ENCODE measurements at regions not wholly inside any gene's neighbourhood (a gene's known extent, or its start where the extent isn't known, plus 50 kb on each side); places are given as distances from the start of the nearest gene placed in this dataset.

DNA sequence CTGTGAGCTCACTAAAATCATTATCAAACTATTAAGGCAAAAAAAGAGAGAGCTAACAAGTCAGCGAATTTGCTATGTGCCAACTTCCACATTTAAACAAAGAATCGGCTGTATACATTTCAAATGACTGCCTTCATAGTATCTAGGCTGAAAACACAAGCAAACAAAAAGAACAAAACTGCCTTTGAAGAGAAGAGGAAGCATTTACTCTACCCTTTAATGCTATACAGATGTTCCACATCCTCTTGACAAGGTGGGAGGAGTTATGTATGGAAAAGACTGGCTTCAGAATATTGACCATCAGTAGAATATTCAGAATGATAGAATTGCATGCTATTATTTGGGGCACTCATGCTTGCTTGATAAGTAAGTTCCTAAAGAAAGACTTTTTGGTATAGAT lies 741.7 kb downstream of the PLCL1 start:
- TF ChIP-seq EP300 (IDR thresholded peaks at IDR 0.05), result no peak
- no peak for TF ChIP-seq POLR2A (IDR thresholded peaks at IDR 0.05)
- TF ChIP-seq, protein P1, sequence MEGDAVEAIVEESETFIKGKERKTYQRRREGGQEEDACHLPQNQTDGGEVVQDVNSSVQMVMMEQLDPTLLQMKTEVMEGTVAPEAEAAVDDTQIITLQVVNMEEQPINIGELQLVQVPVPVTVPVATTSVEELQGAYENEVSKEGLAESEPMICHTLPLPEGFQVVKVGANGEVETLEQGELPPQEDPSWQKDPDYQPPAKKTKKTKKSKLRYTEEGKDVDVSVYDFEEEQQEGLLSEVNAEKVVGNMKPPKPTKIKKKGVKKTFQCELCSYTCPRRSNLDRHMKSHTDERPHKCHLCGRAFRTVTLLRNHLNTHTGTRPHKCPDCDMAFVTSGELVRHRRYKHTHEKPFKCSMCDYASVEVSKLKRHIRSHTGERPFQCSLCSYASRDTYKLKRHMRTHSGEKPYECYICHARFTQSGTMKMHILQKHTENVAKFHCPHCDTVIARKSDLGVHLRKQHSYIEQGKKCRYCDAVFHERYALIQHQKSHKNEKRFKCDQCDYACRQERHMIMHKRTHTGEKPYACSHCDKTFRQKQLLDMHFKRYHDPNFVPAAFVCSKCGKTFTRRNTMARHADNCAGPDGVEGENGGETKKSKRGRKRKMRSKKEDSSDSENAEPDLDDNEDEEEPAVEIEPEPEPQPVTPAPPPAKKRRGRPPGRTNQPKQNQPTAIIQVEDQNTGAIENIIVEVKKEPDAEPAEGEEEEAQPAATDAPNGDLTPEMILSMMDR (IDR thresholded peaks at IDR 0.05), result no peak
- TF ChIP-seq POLR2AphosphoS5 (IDR thresholded peaks at IDR 0.05), result no peak

Data from suprapubic skin (tissue), 4 donors.